SK-N-MC (cell line): ENCODE measurements at regions not wholly inside any gene's neighbourhood (a gene's known extent, or its start where the extent isn't known, plus 50 kb on each side); places are given as distances from the start of the nearest gene placed in this dataset.

ENCODE experiments used
- DNase-seq: peaks from one replicate; pipeline ENCODE4 v3.0.0-alpha.2; 2011; ENCODE audit warnings: low read depth, low spot score
- H3K27ac ChIP-seq: fragments of 200-600 bp; sonication (generic); 2 replicates; pipeline ENCODE4 v1.5.1; 2016; ENCODE audit warnings: mixed run types
- H3K36me3 ChIP-seq: fragments of 200-600 bp; sonication (generic); 2 replicates; pipeline ENCODE4 v1.6.1; 2017; ENCODE audit warnings: antibody characterized with exemption, low read length, mixed read lengths; ENCODE audit not compliant: insufficient read depth
- H3K4me3 ChIP-seq: fragments of 200-600 bp; sonication (generic); 2 replicates; pipeline ENCODE4 v1.5.1; 2016
- H3K9ac ChIP-seq: fragments of 200-600 bp; sonication (generic); 2 replicates; pipeline ENCODE4 v1.8.0; 2017; ENCODE audit warnings: mixed run types, mixed read lengths; ENCODE audit not compliant: insufficient read length
- H3K9me3 ChIP-seq: fragments of 200-600 bp; sonication (generic); 2 replicates; pipeline ENCODE4 v1.6.1; 2017; ENCODE audit warnings: low read depth, mild to moderate bottlenecking, antibody characterized with exemption, low read length, moderate library complexity, mixed read lengths
- EZH2 ChIP-seq: fragments of 200-600 bp; sonication (generic); IDR thresholded peaks from one replicate; pipeline ENCODE4 v1.6.1; 2017; ENCODE audit warnings: antibody characterized with exemption
- FOXP2 ChIP-seq: optimal IDR thresholded peaks from 2 replicates; pipeline ENCODE3; 2011; ENCODE audit warnings: mild to moderate bottlenecking, moderate library complexity; ENCODE audit not compliant: insufficient read depth; ENCODE audit errors: extremely low read length, control extremely low read depth
- POLR2AphosphoS5 ChIP-seq: IDR thresholded peaks from 2 replicates; pipeline ENCODE4 v1.6.1; 2012; ENCODE audit warnings: mild to moderate bottlenecking, low read depth, low read length, borderline replicate concordance

DNA sequence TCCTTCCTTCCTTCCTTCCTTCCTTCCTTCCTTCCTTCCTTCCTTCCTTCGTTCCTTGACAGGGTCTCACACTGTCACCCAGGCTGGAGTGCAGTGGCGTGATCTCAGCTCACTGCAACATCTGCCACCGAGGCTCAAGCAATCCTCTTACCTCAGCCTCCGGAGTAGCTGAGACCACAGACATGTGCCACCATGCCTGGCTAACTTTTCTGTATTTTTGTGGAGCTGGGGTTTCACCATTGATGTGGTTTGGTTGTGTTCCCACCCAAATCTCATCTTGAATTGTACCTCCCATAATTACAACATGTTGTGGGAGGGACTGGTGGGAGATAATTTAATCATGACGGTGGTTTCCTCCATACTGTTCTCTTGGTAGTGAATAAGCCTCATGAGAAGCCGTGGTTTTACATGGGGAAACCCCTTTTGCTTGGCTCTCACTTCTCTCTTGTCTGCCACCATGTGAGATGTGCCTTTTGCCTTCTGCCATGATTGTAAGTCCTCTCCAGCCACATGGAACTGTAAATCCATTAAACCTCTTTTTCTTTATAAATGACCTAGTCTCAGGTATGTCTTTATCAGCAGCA lies 90.3 kb upstream of the MPHOSPH6 start:
- TF ChIP-seq POLR2AphosphoS5 (no peak), EZH2 (no peak), FOXP2 (no peak)
- Histone ChIP-seq H3K36me3 (no peaks in the 10 kb centered on the region), H3K9ac (no peak overlapping the region), H3K27ac (peak overlapping the region; percentile 98), H3K9me3 (no peaks in the 10 kb centered on the region), H3K4me3 (no peak overlapping the region)
- DNase-seq, result peak; percentile 67

- Histone ChIP-seq H3K4me3 (peak overlapping the region; percentile 53), H3K36me3 (no peaks in the 10 kb centered on the region), H3K9me3 (no peaks in the 10 kb centered on the region), H3K9ac (peak overlapping the region; percentile 69), H3K27ac (peak overlapping the region; percentile 98)
- TF ChIP-seq EZH2, result no peak
- DNase-seq, result peak; percentile 78
Observed at GRCh38 chr16:82259731-82260130, 89.7 kb upstream of the MPHOSPH6 start.

DNA sequence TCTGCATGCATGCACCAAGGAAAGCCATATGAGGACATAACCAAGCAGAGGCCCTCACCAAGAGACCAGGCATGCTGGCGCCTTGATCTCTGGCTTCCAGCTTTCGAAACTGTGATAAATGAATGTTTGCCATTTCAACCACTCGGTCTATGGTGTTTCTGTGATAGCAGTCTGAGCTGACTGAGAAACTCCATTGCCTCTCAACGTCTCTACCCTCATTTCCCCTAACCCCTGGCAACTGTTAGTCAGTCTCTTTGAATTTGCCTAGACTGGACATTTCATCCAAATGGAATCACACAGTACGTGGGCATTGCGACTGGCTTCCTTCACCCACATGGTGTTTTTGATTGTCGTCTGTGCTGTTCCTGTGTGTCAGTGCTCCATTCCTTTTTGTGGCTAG lies 88.0 kb upstream of the MPHOSPH6 start:
- no peaks in the 10 kb centered on the region for H3K9me3 ChIP-seq
- no peak for DNase-seq
- no peak overlapping the region for H3K4me3 ChIP-seq
- H3K36me3 ChIP-seq, result no peaks in the 10 kb centered on the region
- H3K27ac ChIP-seq, result peak overlapping the region; percentile 98
- TF ChIP-seq POLR2AphosphoS5, result no peak
- TF ChIP-seq FOXP2, result no peak
- no peak for TF ChIP-seq EZH2
- H3K9ac ChIP-seq, result no peak overlapping the region

- H3K9me3 ChIP-seq, result no peaks in the 10 kb centered on the region
- H3K36me3 ChIP-seq, result no peaks in the 10 kb centered on the region
- H3K9ac ChIP-seq, result no peak overlapping the region
- H3K27ac ChIP-seq, result no peak overlapping the region
- TF ChIP-seq POLR2AphosphoS5 (no peak), EZH2 (no peak), FOXP2 (no peak)
- DNase-seq, result no peak
- no peak overlapping the region for H3K4me3 ChIP-seq
Observed at GRCh38 chr16:82252582-82252981, 82.6 kb upstream of the MPHOSPH6 start.

- TF ChIP-seq EZH2, result no peak
- TF ChIP-seq POLR2AphosphoS5, result no peak
- TF ChIP-seq FOXP2, result no peak
- no peak for DNase-seq
- peak overlapping the region; percentile 94 for H3K27ac ChIP-seq
- peak overlapping the region; percentile 55; the same call in 1 of the 2 replicates for H3K4me3 ChIP-seq
- H3K36me3 ChIP-seq, result no peaks in the 10 kb centered on the region
- peak overlapping the region; percentile 53 for H3K9ac ChIP-seq
- no peaks in the 10 kb centered on the region for H3K9me3 ChIP-seq
Observed at GRCh38 chr16:82248677-82249076, 78.7 kb upstream of the MPHOSPH6 start.

DNA sequence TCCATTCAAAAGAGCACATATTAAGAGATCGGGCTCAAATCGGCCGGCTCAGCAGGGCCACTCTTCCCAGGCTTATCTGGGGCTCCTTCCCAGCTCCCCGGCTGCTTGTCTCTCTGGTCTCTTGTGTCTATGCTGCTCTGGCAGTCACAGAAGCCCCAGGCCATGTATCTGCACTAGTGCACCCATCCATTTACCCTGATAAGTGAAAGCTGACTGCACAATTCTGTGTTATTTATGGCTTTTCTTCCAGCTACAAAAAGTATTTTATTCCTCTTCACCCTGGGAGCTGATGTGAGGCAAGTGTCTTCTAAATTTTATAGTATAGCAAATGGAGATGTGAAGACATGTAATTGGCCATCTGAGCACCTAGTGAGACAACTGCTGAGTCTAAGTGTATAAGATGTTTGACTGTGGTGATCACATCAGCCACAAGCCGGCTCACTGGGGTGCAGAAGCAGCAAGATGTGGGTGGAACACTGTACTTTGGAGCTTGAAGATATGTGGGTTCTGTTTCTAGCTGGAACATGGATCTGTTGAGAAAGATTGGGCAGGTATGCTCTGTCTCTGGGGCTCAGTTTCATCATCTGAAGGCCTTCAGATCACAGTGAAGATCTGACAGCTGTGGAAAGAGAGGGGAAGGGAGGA lies 78.1 kb upstream of the MPHOSPH6 start:
- H3K36me3 ChIP-seq, result no peaks in the 10 kb centered on the region
- DNase-seq, result peak; percentile 51
- no peak for TF ChIP-seq EZH2
- TF ChIP-seq FOXP2, result no peak
- no peak; the same call in 1 of the 2 replicates for TF ChIP-seq POLR2AphosphoS5

DNA sequence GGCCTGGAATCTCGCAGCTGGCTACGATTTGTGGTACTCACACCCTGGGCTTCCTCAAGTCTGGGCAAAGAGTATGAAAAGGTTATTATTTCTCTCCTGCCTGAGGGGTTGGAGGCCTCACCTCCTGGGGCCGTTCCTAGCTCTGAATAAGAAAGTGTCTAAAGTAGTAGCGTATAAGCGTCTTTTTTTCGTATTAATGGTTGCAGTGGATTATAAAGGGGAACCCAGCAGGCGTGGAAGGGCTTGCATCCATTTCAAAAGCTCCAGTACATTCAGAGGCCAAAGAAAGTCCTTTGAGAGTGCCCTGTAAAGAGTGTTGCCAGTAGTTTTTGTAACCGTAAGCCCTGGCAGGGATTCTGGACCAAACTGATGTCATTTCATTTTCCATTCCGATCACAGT lies 72.2 kb upstream of the MPHOSPH6 start:
- TF ChIP-seq FOXP2 (no peak), POLR2AphosphoS5 (no peak), EZH2 (no peak)
- H3K9me3 ChIP-seq, result no peaks in the 10 kb centered on the region
- H3K4me3 ChIP-seq, result no peak overlapping the region

More for the DNA sequence above, 78.1 kb upstream of the MPHOSPH6 start:
- H3K9ac ChIP-seq, result peak overlapping the region; percentile 53
- H3K27ac ChIP-seq, result peak overlapping the region; percentile 94
- H3K9me3 ChIP-seq, result no peaks in the 10 kb centered on the region
- H3K4me3 ChIP-seq, result peak overlapping the region; percentile 55

DNA sequence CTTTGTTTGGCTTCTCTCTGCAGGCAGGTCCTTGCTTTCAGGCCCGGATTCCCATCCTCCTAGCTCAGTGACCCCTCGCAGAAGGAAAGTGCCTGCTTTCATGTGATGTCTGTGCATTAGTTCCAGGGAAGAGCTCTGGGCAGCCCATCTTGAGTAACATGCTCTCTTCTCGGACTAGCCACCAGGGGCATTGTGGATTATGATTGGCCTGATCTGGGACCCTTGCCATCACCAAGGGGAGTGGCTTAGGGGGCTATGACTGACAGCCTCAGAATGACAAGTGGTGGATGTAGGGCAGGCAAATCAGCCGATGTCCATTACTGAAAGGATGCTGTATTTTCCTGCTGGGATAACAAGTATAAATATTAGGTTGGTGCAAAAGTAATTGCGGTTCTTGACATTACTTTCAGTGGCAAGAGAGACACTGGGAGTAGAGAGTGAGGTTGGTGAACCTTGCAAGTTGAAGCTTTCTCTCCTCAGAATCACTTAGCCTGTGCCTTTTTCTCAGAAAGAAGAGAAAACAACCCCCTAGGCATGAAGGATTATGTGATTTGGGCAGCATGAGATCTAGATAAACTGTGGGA lies 71.5 kb upstream of the MPHOSPH6 start:
- no peaks in the 10 kb centered on the region for H3K9me3 ChIP-seq
- no peak overlapping the region for H3K4me3 ChIP-seq
- no peak overlapping the region for H3K9ac ChIP-seq
- no peaks in the 10 kb centered on the region for H3K36me3 ChIP-seq
- TF ChIP-seq FOXP2 (no peak), EZH2 (no peak), POLR2AphosphoS5 (no peak)
- DNase-seq, result no peak
- H3K27ac ChIP-seq, result no peak overlapping the region

More for the DNA sequence above, 72.2 kb upstream of the MPHOSPH6 start:
- no peak overlapping the region for H3K9ac ChIP-seq
- H3K27ac ChIP-seq, result no peak overlapping the region
- H3K36me3 ChIP-seq, result no peaks in the 10 kb centered on the region
- DNase-seq, result no peak
